Activated naive CD4-positive, alpha-beta T cell (primary cell): ENCODE measurements at regions not wholly inside any gene's neighbourhood (a gene's known extent, or its start where the extent isn't known, plus 50 kb on each side); places are given as distances from the start of the nearest gene placed in this dataset.

Experiments
- DNase-seq, 4 experiments: peaks; one replicate each; lab custom pipeline; 2025; lab: John Stamatoyannopoulos, UW

GRCh38 chr4:36823199-36823967 lies 421.2 kb upstream of the NWD2 start:
- DNase-seq: no peak

GRCh38 chr4:36824682-36825081 lies 419.9 kb upstream of the NWD2 start:
- DNase-seq: no peak

GRCh38 chr4:36835246-36835645 lies 409.3 kb upstream of the NWD2 start:
- no peak for DNase-seq

GRCh38 chr4:36841583-36842326 lies 402.8 kb upstream of the NWD2 start:
- no peak for DNase-seq

- no peak for DNase-seq
Observed at GRCh38 chr4:36844448-36844847, 400.1 kb upstream of the NWD2 start.

- DNase-seq: no peak
Observed at GRCh38 chr4:36852856-36853255, 391.7 kb upstream of the NWD2 start.

GRCh38 chr4:36854554-36854953 lies 390.0 kb upstream of the NWD2 start:
- DNase-seq: no peak

GRCh38 chr4:36863601-36864000 lies 380.9 kb upstream of the NWD2 start:
- DNase-seq: no peak

GRCh38 chr4:36870121-36870520 lies 374.4 kb upstream of the NWD2 start:
- no peak for DNase-seq

- no peak for DNase-seq
Observed at GRCh38 chr4:36872679-36873078, 371.9 kb upstream of the NWD2 start.

- no peak for DNase-seq
Observed at GRCh38 chr4:36884151-36884550, 360.4 kb upstream of the NWD2 start.

- no peak for DNase-seq
Observed at GRCh38 chr4:36891971-36892370, 352.6 kb upstream of the NWD2 start.

GRCh38 chr4:36900446-36900987 lies 344.0 kb upstream of the NWD2 start:
- no peak for DNase-seq

- no peak for DNase-seq
Observed at GRCh38 chr4:36904823-36905222, 339.7 kb upstream of the NWD2 start.

GRCh38 chr4:36914106-36914505 lies 330.4 kb upstream of the NWD2 start:
- DNase-seq: no peak

GRCh38 chr4:36915717-36916116 lies 328.8 kb upstream of the NWD2 start:
- no peak for DNase-seq

- DNase-seq: no peak
Observed at GRCh38 chr4:36917413-36917812, 327.1 kb upstream of the NWD2 start.

GRCh38 chr4:36919721-36920120 lies 324.8 kb upstream of the NWD2 start:
- no peak for DNase-seq

GRCh38 chr4:36921476-36922216 lies 322.9 kb upstream of the NWD2 start:
- no peak for DNase-seq

GRCh38 chr4:36930562-36931111 lies 313.9 kb upstream of the NWD2 start:
- DNase-seq: no peak

GRCh38 chr4:36944232-36944631 lies 300.3 kb upstream of the NWD2 start:
- no peak for DNase-seq

GRCh38 chr4:36961420-36961819 lies 283.1 kb upstream of the NWD2 start:
- no peak for DNase-seq
